HL-60 (cell line): ENCODE measurements at regions not wholly inside any gene's neighbourhood (a gene's known extent, or its start where the extent isn't known, plus 50 kb on each side); places are given as distances from the start of the nearest gene placed in this dataset.

Experiments used
- DNase-seq, 2 experiments: peaks; one replicate each; pipeline ENCODE4 v3.0.0-alpha.2; 2010 to 2020; ENCODE audit warnings: low read depth in 1 of 2, low spot score in 1 of 2
- H3K27ac ChIP-seq: fragments of 250-450 bp; sonication (Bioruptor Pico); replicated peaks from 2 replicates; pipeline ENCODE4 v1.5.1; 2020; ENCODE audit warnings: mild to moderate bottlenecking, moderate library complexity
- H3K27me3 ChIP-seq: fragments of 250-450 bp; sonication (Bioruptor Pico); 2 replicates; pipeline ENCODE4 v1.5.1; 2021; ENCODE audit warnings: mild to moderate bottlenecking, moderate library complexity; ENCODE audit not compliant: insufficient read depth, poor library complexity, severe bottlenecking
- H3K4me3 ChIP-seq: replicated peaks from 2 replicates; pipeline ENCODE4 v1.5.1; 2011; ENCODE audit warnings: mild to moderate bottlenecking, control low read depth, low read length; ENCODE audit not compliant: insufficient read depth
- CTCF ChIP-seq: IDR thresholded peaks from one replicate; pipeline ENCODE4 v1.5.1; 2011; ENCODE audit warnings: low read length, control low read depth, inconsistent platforms; ENCODE audit not compliant: insufficient read depth
- GABPA ChIP-seq: IDR thresholded peaks from 2 replicates; pipeline ENCODE4 v1.6.1; 2012; ENCODE audit warnings: low read depth
- POLR2AphosphoS5 ChIP-seq: IDR thresholded peaks from 2 replicates; pipeline ENCODE4 v1.6.1; 2012; ENCODE audit warnings: low read depth
- REST ChIP-seq: IDR thresholded peaks from 2 replicates; pipeline ENCODE4 v1.6.1; 2012; ENCODE audit warnings: low read depth; ENCODE audit not compliant: insufficient replicate concordance
- SPI1 ChIP-seq: IDR thresholded peaks from 2 replicates; pipeline ENCODE4 v1.6.1; 2012; ENCODE audit warnings: low read depth, mild to moderate bottlenecking, borderline replicate concordance

GRCh38 chr13:78881054-78881453 lies 222.1 kb upstream of the OBI1 start:
- DNase-seq: no peak

GRCh38 chr13:78876915-78877549 lies 218.1 kb upstream of the OBI1 start:
- DNase-seq: no peak
- TF ChIP-seq SPI1 (no peak), REST (no peak), GABPA (no peak), CTCF (no peak), POLR2AphosphoS5 (no peak)
- Histone ChIP-seq H3K4me3 (no peak overlapping the region), H3K27me3 (peaks cover 2% of the 10 kb centered on the region), H3K27ac (no peak overlapping the region)

More at GRCh38 chr13:78881054-78881453, 222.1 kb upstream of the OBI1 start:
- H3K27ac ChIP-seq: no peak overlapping the region
- no peak overlapping the region for H3K4me3 ChIP-seq
- TF ChIP-seq GABPA (no peak), POLR2AphosphoS5 (no peak), SPI1 (no peak), CTCF (no peak), REST (no peak)
- peaks cover 2% of the 10 kb centered on the region for H3K27me3 ChIP-seq

- Histone ChIP-seq H3K27me3 (peaks cover 2% of the 10 kb centered on the region), H3K27ac (no peak overlapping the region), H3K4me3 (no peak overlapping the region)
- DNase-seq: peak in 1 of 2 experiments; percentile 26
- no peak for TF ChIP-seq SPI1
- TF ChIP-seq GABPA: no peak
- TF ChIP-seq REST: no peak
- TF ChIP-seq CTCF: no peak
- TF ChIP-seq POLR2AphosphoS5: no peak
Measured at GRCh38 chr13:78875792-78876580, 217.0 kb upstream of the OBI1 start.
